ENCODE measurements at regions not wholly inside any gene's neighbourhood (a gene's known extent, or its start where the extent isn't known, plus 50 kb on each side); places are given as distances from the start of the nearest gene placed in this dataset.

DNA sequence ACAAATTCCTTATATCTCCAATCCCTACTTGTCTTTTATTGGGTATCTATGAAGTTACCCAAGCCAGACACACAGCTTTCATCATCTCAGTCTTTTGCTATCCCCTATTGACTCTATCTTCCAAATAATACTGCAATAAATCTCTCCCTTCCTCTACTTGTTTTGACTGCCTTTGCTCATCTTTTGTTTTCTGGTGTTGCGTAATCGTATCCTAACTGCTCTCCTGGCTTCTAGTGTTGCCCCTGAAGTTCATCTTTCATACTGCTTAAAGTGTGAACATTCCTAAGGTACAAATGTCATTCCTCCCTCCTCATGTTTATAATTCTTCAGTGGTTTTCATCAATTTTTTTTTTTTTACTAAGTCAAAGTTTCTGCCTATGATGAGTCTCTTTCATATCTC is 491.3 kb upstream of the DCC start:
- no peak for DNase-seq (ENCODE audit: low spot score)

DNA sequence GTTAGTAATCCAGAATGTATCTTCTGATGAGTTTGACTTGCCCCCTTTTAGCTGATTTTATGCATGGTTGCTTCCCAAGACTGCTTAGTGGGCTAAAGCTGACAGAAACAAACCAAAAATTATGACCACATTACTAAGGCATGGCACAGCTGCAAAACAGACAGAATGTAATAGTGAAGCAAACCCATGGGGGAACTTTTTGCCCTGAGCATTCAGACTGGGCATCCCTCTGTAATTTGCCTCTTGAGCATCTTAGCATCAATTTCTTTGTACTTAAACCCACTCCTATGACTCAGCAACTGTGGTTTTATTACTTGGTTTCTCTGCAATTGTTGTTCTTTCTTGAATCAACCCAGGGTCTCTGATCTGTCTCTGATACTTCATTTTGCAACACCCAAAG is 487.3 kb upstream of the DCC start:
- no peak for DNase-seq (ENCODE audit: low spot score)

DNA sequence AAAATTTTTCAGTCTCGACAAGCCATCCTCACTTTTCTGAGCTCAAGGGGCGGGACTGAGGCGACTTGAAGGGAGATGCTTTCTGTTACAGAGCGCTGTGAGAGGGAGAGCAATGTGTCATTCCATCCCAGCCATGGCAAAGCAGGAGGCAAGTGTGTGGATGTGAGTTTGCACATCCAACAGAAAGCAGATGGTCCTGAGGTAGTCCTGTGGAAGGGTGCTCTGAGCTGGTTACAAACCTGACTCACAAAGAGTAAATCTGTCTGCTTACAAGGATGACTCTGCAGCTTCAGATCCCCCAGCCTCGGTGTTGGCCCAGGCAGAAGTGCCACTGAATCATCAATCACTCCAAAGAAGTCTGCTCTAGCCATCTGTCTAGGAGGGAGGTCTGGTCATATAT is 482.0 kb upstream of the DCC start:
- no peak for DNase-seq (ENCODE audit: low spot score)

DNA sequence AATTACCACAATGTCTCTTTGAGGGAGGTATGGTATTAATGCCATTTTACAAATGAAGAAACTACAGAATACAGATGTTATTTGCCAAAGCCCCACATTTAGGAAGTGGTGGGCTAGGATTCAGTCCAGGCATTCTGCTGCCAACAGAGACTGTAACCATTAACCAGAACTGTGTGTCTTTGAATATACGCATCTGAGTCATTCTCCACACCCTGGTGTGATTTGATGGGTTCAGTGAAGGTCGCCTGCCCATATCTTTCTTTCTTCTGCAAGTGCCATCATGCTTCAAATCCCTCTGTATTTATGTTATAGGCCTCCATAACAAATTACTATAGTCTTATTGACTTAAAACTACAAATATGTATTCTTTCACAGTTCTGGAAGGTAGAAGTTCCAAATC is 479.0 kb upstream of the DCC start:
- no peak for DNase-seq (ENCODE audit: low spot score)

DNA sequence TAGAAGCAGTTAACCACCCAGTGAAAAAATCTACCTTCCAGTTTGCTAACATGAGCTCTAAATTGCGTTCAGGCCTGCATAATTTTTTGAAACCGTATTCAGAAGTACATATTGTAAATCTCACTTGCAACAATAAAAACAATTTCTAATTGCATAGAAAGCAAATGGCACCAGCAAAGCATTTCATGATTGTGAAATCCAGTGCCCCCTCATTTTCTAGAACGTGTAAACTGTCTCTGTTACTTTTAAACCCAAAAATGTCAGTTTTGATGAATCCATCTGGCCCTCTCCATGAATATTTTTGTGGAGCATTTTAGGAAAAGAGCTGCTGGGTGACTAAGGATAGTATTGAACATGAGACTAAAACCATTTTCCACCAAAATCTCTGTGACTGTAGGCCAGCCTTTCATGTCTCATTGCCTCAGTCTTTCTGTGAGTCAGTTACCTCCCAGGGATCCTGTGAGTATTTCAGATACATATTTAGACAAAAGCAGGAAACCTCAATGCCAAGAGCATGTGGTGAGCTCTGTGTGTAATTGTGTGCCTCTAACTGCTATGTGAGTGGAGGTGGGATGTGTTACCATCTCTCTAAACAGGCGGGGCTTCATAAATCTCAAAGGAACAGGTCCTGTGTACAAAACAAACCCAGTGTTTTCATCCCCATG is 477.8 kb upstream of the DCC start:
- DNase-seq (ENCODE audit: low spot score): no peak

DNA sequence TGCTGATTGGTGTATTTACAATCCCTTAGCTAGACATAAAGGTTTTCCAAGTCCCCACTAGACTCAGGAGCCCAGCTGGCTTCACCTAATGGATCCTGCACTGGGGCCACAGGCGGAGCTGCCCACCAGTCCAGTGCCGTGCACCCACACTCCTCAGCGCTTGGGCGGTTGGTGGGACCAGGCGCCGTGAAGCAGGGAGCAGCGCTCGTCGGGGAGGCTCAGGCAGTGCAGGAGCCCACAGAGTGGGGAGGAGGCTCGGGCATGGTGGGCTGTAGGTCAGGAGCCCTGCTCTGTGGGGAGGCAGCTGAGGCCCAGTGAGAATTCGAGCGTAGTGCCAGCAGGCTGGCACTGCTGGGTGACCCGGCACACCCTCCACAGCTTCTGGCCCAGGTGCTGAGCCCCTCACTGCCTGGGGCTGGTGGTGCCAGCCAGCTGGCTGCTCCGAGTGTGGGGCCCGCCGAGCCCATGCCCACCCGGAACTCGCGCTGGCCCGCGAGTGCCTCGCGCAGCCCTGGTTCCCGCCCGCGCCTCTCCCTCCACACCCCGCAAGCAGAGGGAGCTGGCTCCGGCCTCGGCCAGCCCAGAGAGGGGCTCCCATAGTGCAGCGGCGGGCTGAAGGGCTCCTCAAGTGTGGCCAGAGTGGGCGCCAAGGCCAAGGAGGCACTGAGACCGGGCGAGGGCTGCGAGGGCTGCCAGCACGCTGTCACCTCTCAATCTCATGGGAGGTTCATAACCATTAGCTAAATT is 475.6 kb upstream of the DCC start:
- DNase-seq (ENCODE audit: low spot score): no peak

DNA sequence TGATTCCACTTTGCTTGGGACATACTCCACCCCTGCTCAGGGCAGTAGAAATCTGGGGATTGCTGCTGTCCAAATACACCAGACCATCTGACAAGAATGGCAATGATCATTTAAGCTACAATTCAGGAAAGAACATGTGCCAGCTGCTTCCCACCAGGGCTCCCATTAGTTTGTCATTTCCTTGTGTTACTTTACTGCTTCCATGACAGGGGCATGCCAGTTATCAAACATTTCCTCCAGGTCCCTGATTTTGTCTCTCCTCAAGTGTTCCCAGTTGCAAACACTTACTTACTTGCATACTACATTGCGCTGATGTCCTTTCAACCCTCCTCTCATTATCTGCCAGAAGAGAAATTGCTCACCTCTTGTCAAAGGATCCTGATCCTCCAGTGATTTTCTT is 474.5 kb upstream of the DCC start:
- no peak for DNase-seq (ENCODE audit: low spot score)

DNA sequence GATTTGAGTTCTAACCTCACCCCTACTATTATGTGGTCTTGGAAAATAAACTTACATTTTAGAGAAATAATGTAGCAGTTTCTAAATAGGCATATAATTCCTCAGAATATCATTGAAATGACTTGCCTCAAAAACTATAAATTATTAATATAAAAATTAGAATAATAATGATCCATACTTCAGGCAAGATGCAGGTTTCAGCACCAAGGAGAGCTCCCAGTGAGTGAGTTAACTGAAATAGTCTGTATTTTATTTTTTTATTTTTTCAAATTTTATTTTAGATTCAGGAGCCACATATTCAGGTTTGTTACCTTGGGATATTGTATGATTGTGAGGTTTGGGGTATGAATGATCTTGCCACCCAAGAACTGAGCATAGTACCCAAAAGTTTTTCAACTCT is 472.2 kb upstream of the DCC start:
- no peak for DNase-seq (ENCODE audit: low spot score)

DNA sequence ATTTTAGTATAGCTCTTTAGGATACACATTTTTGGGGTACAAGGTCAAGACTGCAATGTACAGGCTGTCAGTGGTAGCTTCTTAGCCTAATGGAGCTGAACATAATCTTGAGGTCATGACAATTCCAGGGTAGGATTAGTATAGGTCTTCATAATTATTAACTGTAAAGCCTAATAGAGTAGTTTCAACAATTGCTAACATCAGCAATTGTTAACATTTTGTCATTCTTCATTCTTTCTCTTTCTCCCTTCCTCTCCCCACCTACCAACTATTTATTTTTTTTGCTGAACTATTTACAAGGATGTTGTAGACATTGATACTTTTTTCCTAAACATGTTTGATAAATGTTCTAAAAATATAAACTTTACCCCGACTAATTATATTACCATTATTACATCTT is 461.3 kb upstream of the DCC start:
- DNase-seq (ENCODE audit: low spot score): no peak

DNA sequence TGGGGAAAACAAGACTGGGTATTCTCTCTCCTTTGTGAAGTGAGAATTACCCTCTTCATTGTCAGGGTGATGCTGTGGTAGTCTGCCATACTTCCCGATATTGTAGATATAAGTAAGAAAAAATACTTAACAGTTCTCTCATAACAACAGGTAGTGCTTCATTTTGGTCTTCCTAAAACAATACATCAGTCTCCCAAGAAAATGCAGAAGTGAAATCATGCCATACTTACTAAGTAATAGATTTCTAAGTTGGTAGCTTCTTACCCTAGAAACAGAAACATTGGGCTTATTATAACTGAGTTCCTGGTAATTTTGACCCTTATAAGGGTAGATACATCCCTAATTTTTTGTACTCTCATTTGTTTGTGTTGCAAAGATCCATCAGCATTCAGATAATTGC is 460.7 kb upstream of the DCC start:
- DNase-seq (ENCODE audit: low spot score): no peak

DNA sequence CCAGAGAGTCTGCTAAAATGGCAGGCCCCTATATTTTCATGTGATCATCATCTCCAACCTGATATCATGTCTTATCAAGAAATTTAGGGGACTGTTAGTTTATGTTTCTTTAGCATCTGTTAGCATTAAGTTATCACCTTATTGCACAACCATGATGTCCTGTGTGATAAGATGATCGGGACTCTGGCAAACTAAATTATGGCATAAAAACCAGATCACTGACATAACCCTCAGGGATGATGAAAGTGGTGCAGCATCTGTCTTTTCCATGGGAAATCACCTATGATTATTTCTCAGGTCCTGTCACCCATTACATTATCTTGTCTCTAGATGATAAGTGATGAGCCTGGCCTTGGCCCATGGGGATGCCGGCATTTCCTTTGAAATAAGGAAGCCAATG is 458.6 kb upstream of the DCC start:
- DNase-seq (ENCODE audit: low spot score): no peak

DNA sequence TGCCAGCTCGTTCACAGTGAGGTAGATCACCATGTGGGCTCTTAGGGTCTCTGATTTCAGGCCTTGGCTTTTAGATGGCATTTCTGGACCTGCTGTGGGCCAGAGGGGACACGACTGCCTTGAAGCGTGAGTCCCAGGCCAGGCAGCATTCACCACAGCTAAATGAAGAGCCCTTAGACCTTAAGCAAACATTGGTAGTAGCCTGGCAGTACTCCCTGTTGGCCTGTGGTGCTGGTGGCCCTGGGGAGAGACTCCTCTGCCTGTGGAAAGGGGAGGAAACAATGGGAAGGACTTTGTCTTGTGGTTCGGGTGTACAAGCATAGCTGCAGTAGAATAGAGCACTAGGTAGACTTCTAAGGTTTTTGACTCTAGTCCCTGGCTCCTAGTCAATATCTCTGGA is 456.0 kb upstream of the DCC start:
- no peak for DNase-seq (ENCODE audit: low spot score)

DNA sequence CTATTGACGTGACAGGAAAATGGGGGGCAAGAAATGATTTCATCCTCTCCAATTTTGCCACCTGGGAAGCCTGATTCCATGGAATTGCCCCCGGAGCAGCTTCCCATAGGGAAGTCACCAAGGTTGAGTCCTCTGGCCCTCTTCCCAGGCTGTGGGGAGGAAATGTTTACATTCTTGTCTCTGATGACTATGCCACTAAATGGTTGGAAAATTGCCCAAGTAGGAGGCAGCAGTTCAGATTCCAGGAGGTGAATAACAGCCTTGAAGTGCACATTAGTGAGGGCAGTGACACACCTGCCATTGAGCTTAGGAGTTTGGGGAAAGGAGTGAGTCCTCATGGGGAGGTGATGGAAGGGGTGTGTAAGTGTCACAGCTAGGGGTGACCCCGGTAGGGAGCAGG is 449.2 kb upstream of the DCC start:
- no peak for DNase-seq (ENCODE audit: low spot score)

DNA sequence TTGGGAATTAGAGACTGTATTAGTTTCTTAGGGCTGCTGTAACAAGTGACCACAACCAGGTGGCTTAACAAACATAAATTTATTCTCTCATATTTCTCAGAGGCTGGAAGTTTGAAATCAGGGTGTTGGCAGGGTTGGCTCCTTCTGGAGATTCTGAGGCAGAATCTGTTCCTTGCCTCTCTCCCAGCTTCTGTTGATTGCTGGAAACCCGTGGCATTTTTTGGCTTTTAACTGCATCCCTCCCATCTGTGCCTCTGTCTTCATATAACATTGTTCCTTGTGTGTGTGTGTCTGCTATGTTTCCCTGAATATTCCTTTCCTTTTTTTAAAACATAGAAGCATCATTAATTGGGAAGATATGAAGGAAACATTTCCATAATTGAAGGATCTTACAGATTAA is 448.1 kb upstream of the DCC start:
- DNase-seq (ENCODE audit: low spot score): no peak

DNA sequence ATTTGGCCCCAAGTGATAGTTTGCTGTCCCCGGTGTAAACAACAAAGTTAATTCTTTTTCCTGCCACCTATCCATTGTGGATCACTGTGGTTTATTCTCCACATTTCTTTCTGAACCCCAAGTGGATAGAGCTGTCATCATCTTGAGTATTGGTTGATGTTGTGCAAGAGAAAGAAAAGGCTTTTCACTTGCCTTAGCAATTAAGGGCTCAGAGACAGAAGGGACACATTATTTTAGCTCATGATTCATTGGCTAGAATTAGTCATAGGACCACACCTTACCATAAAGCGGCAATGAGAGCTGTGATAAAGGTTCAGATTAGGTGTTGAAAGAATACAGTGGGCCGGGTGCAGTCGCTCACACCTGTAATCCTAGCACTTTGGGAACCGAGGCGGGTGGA is 442.1 kb upstream of the DCC start:
- DNase-seq (ENCODE audit: low spot score): no peak

DNA sequence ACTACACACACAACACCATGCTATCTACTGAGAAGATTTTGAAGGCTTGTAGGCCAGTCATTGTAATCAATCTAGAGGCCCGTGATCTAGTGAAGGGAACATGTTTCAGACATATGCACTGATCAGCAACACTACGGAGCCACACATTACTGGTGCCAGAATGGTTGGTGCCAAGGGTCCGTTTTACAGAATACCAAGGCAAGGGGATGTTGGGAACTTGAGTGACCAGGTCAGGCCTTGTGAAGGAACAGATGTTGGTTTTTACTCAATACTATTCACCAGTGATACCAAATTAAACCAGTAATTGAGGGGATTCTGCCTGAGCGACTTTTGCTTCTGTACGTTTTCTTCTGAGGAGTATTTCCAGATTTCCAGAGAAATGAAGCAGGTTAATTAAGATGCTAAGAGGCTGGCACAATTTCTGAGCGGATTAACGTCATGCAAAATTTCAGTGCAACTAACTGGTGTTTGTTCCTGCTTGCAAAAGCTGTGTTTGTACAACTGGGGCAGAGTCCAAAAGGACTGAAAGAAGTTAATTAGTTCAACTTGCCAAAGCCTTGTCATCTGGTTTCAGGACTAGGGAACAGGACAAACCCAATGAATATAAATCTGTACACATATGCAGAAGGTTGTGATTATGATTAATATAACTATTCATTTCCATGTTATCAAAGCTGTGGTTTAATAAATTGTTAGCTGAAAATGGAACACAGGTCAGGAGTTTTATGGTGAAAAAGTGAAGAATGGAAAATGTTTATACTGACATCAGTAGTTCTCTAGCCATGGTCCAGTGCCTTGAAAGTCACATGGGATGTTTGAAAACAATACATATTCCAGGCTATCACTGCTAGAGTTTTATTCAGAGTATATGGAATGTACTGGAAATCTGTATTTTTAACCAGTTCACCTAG is 432.1 kb upstream of the DCC start:
- no peak for DNase-seq (ENCODE audit: low spot score)

DNA sequence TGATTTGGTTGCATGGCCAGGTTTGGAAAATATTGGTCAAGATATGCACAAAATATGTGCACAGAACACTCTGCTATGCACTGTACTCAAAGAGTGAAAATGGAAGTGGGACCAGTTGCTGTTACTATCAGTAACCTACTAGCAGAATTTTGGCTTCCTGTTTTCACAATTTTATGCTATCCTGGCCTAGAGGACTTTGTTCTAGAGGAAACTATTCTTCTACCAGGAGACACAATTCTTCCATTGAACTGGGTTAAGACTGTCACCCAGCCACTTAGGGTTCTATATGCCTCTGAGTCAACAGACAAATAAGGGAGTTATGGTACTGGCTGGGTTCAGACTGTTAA is 431.4 kb upstream of the DCC start:
- DNase-seq (ENCODE audit: low spot score): no peak

DNA sequence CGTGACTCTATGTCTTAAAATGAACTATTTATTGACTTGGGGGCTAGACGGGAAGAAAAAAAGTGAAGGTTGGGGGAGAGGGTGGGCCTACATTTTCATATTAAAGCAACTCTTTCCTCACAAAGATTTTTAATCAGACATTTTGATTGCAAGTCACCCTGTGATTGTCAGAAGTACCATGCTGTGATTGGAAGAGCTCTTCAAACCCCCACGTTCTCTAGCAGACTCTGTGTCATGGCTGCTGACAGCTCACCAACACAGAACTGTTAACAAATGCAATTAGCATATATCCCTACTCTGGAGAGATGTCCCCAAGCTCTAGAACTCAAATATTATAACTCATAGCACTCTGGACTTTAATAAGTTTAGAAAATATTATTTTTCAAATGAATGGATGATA is 428.4 kb upstream of the DCC start:
- DNase-seq (ENCODE audit: low spot score): no peak

DNA sequence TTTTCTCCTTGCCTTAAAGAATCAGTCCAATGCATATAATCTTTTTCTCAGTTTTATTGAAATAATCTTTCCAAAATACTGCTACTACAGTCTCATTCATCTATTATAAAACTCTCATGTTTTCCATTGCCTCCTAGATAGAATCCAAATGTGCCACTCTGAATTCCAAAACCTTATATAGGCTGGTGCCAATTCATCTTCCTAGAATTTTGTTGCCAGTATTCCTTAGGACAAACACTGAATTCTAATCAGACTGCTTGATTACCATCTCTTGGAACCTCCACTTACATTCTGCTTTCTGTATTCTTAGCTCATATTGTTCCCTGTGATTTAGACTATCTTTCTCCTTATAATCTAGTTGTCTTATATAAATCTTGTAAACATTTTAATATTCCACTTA is 427.6 kb upstream of the DCC start:
- no peak for DNase-seq (ENCODE audit: low spot score)

DNA sequence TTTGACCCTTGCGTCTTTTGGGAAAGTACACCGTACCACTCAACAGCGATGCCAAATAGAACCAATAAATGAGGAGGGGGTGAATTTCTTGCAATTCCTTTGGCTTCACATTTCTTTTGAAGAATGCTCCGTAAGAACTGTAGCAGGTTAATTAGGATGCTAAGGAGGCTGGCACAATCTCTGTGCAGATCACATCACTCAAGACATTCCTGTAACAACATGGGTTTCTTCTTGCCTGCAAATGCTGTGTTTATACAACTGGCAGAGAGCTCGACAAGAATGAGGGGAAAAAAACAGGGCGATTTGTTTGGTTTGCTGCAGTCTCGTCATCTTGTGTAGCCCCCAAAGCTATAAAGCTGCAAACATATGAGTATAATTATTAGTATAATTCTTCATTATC is 424.8 kb upstream of the DCC start:
- no peak for DNase-seq (ENCODE audit: low spot score)

DNA sequence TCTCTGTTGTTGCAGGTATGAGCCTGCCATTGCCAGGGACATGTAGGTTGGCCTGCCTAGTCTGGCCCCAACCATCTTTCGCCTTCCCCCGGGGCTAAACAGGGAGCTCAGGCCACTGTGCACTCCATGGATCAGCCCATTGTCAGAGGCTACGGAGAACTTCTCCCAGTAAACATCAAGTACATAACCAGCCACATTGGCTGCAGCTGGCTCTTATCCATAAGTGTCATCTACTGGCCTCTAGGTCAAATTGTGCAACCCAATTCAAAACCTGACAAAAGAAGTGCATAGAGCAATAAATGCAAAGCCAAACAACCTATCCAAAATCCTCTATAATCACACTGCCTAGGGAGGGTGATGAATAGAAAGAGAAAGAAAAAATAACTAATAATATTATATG is 418.1 kb upstream of the DCC start:
- DNase-seq (ENCODE audit: low spot score): no peak

DNA sequence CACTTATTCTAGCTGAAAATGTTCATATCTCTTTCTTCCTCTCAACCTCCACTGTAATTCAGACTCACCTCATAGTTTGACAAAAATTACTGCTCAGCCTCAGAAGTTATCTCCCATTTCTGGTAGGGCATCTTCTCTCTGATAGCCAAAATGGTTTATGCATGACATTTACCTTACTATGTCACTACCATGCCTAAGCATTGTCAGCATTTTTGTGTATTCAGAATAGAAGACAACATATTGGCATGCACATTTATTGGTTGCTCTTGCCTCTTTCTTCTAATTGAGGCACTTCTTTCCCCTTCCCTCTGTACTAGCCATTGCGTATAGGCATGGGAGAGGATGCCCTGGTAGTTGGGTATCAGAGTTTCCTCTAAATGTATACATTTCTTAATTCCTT is 406.1 kb upstream of the DCC start:
- no peak for DNase-seq (ENCODE audit: low spot score)

DNA sequence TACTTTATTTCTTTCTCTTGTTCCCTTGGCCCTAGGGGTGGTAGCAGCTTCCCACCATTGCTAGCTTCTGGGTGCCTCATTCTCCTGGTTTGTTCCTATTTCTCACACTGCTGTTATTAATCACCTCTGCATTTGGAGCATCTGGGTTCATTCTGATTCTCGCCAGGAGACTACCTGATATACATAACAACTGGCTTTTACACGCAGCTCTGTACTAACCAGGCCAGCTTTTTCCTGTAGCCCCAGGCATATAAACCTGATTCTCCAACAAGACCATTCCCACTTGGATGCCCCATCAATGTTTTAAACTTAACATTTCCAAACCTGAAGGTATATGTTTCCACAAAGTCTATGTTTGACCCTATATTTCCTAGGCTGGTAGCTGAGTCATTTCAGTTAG is 403.9 kb upstream of the DCC start:
- DNase-seq (ENCODE audit: low spot score): no peak
